HCT116 (cell line): ENCODE measurements at regions not wholly inside any gene's neighbourhood (a gene's known extent, or its start where the extent isn't known, plus 50 kb on each side); places are given as distances from the start of the nearest gene placed in this dataset.

Source experiments
- CEBPB ChIP-seq: IDR thresholded peaks from 2 replicates; pipeline ENCODE4 v1.6.1; 2012; ENCODE audit warnings: low read depth
- EGR1 ChIP-seq: IDR thresholded peaks from 2 replicates; pipeline ENCODE4 v1.6.1; 2012; ENCODE audit warnings: low read depth
- EZH2 ChIP-seq: fragments of 200-600 bp; sonication (generic); IDR thresholded peaks from 2 replicates; pipeline ENCODE4 v1.6.1; 2017; ENCODE audit warnings: antibody characterized with exemption, mixed run types
- JUND ChIP-seq: IDR thresholded peaks from 2 replicates; pipeline ENCODE4 v1.6.1; 2012
- POLR2A ChIP-seq: IDR thresholded peaks from 2 replicates; pipeline ENCODE4 v1.7.0; 2011; ENCODE audit warnings: borderline replicate concordance; ENCODE audit not compliant: insufficient read depth, insufficient read length; ENCODE audit errors: extremely low read depth
- POLR2AphosphoS5 ChIP-seq: IDR thresholded peaks from 2 replicates; pipeline ENCODE4 v1.6.1; 2011; ENCODE audit warnings: mild to moderate bottlenecking, low read depth, low read length, moderate library complexity
- RAD21 ChIP-seq: IDR thresholded peaks from 2 replicates; pipeline ENCODE4 v1.6.1; 2012; ENCODE audit warnings: low read depth, mild to moderate bottlenecking
- SIN3A ChIP-seq: IDR thresholded peaks from 2 replicates; pipeline ENCODE4 v1.6.1; 2012; ENCODE audit warnings: low read depth
- SRF ChIP-seq: IDR thresholded peaks from 2 replicates; pipeline ENCODE4 v1.6.1; 2012; ENCODE audit warnings: low read depth
- ZFX ChIP-seq: fragments of 450-650 bp; IDR thresholded peaks from 2 replicates; pipeline ENCODE4 v1.6.1; 2017
- TF ChIP-seq, protein P1 (sequence below), 3 experiments: fragments of 200-600 bp in 1 of 3; sonication (generic) in 1 of 3; IDR thresholded peaks in 2 of 3; conservative IDR thresholded peaks in 1 of 3; 2 replicates each; pipeline ENCODE4 v1.5.1; 2012 to 2017; ENCODE audit warnings: low read depth in 2 of 3, low read length in 2 of 3, antibody characterized with exemption in 1 of 3, borderline replicate concordance in 1 of 3, control low read depth in 1 of 3, mild to moderate bottlenecking in 1 of 3, mixed read lengths in 1 of 3, mixed run types in 1 of 3, moderate library complexity in 1 of 3; ENCODE audit not compliant: insufficient read depth in 1 of 3

DNA sequence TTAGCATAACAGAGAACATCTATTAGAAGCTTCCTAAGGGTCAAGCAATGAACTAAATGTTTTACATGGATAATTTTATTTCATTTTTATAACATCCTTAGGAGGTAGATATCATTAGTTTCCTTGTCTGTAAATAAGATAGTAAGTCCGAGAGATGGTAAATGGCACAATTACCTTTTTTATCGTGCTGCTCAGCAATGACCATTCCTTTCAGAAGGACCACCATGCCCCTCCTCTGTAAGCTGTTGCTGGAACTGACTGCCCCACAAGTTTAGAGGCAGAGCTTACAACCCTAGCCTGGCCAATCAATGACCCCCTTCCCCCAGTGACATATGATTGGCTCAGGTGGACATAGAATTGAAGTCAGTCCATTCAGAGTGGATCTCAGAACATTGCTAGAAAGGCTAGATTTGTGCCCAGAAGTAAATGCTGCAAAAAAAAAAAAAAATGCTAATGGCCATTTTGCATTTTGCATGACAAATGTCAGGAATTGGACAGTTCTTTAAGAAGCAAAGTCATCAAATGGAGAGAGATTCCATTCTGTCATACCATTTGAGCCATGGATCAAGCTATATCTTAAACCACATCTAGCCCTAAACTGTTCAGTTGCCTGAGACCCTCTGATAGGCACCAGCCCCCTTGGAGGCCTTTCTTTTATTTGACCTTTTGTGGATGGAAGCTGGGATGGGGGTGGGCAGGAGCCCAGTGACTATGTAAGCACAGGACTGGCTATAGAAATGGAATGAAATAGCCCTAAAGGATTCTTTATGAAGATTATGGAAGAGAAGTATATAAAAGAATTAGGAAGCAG, 668.3 kb downstream of the UQCRFS1 start:
- TF ChIP-seq, protein P1, sequence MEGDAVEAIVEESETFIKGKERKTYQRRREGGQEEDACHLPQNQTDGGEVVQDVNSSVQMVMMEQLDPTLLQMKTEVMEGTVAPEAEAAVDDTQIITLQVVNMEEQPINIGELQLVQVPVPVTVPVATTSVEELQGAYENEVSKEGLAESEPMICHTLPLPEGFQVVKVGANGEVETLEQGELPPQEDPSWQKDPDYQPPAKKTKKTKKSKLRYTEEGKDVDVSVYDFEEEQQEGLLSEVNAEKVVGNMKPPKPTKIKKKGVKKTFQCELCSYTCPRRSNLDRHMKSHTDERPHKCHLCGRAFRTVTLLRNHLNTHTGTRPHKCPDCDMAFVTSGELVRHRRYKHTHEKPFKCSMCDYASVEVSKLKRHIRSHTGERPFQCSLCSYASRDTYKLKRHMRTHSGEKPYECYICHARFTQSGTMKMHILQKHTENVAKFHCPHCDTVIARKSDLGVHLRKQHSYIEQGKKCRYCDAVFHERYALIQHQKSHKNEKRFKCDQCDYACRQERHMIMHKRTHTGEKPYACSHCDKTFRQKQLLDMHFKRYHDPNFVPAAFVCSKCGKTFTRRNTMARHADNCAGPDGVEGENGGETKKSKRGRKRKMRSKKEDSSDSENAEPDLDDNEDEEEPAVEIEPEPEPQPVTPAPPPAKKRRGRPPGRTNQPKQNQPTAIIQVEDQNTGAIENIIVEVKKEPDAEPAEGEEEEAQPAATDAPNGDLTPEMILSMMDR (IDR thresholded peaks at IDR 0.05 in 2 of 3, conservative IDR thresholded peaks at IDR 0.05 in 1 of 3; ENCODE audit: borderline replicate concordance in 1 of 3, insufficient read depth in 1 of 3, low read depth in 2 of 3, low read length in 2 of 3), result no peak
- TF ChIP-seq SRF (no peak), EGR1 (no peak), SIN3A (no peak), POLR2AphosphoS5 (no peak), CEBPB (no peak), JUND (no peak), ZFX (no peak), POLR2A (no peak), EZH2 (no peak), RAD21 (no peak)
